ENCODE measurements at regions not wholly inside any gene's neighbourhood (a gene's known extent, or its start where the extent isn't known, plus 50 kb on each side); places are given as distances from the start of the nearest gene placed in this dataset.

- no peaks in the 10 kb centered on the region for H3K36me3 ChIP-seq (ENCODE audit: control insufficient read depth, insufficient read depth, low read length)
- H3K4me1 ChIP-seq (ENCODE audit: control insufficient read depth, insufficient read depth, low read length), result peaks cover 4% of the 10 kb centered on the region
- DNase-seq, result no peak
- H3K4me3 ChIP-seq (ENCODE audit: low read length), result no peak overlapping the region
- H3K9me3 ChIP-seq (replicated peaks; ENCODE audit: control insufficient read depth, low read depth, low read length), result no peaks in the 10 kb centered on the region
- peaks cover 18% of the 10 kb centered on the region for H3K27me3 ChIP-seq (ENCODE audit: control insufficient read depth, insufficient read depth, low read length)
- WGBS (ENCODE audit: insufficient coverage), result 90% methylated on average over 2 of the region's 6 CpGs
- H3K27ac ChIP-seq (ENCODE audit: low read length), result no peak overlapping the region
These were observed 400.2 kb downstream of the MID1IP1 start for GRCh38 chrX:39201305-39201990.

- Histone ChIP-seq H3K4me3 (ENCODE audit: low read length) (no peak overlapping the region), H3K36me3 (ENCODE audit: control insufficient read depth, insufficient read depth, low read length) (no peaks in the 10 kb centered on the region), H3K27ac (ENCODE audit: low read length) (no peak overlapping the region), H3K4me1 (ENCODE audit: control insufficient read depth, insufficient read depth, low read length) (no peaks in the 10 kb centered on the region), H3K9me3 (replicated peaks; ENCODE audit: control insufficient read depth, low read depth, low read length) (no peaks in the 10 kb centered on the region), H3K27me3 (ENCODE audit: control insufficient read depth, insufficient read depth, low read length) (peaks cover 17% of the 10 kb centered on the region)
- WGBS (ENCODE audit: insufficient coverage), result no CpG with 5 or more reads among the region's 1 CpG
- DNase-seq, result no peak
These were observed 401.4 kb downstream of the MID1IP1 start for GRCh38 chrX:39202641-39203040.

GRCh38 chrX:39203427-39203826 is 402.2 kb downstream of the MID1IP1 start:
- no peak for DNase-seq

GRCh38 chrX:39204353-39204752 is 403.1 kb downstream of the MID1IP1 start:
- Histone ChIP-seq H3K9me3 (replicated peaks; ENCODE audit: control insufficient read depth, low read depth, low read length) (no peaks in the 10 kb centered on the region), H3K4me3 (ENCODE audit: low read length) (no peak overlapping the region), H3K4me1 (ENCODE audit: control insufficient read depth, insufficient read depth, low read length) (no peaks in the 10 kb centered on the region), H3K36me3 (ENCODE audit: control insufficient read depth, insufficient read depth, low read length) (no peaks in the 10 kb centered on the region), H3K27ac (ENCODE audit: low read length) (no peak overlapping the region), H3K27me3 (ENCODE audit: control insufficient read depth, insufficient read depth, low read length) (peaks cover 17% of the 10 kb centered on the region)
- no CpG with 5 or more reads among the region's 2 CpGs for WGBS (ENCODE audit: insufficient coverage)
- no peak for DNase-seq

More at GRCh38 chrX:39203427-39203826, 402.2 kb downstream of the MID1IP1 start:
- H3K4me3 ChIP-seq (ENCODE audit: low read length), result no peak overlapping the region
- H3K27ac ChIP-seq (ENCODE audit: low read length), result no peak overlapping the region
- peaks cover 17% of the 10 kb centered on the region for H3K27me3 ChIP-seq (ENCODE audit: control insufficient read depth, insufficient read depth, low read length)
- no peaks in the 10 kb centered on the region for H3K36me3 ChIP-seq (ENCODE audit: control insufficient read depth, insufficient read depth, low read length)
- WGBS (ENCODE audit: insufficient coverage), result 14% methylated on average over 1 of the region's 3 CpGs
- no peaks in the 10 kb centered on the region for H3K4me1 ChIP-seq (ENCODE audit: control insufficient read depth, insufficient read depth, low read length)
- H3K9me3 ChIP-seq (replicated peaks; ENCODE audit: control insufficient read depth, low read depth, low read length), result no peaks in the 10 kb centered on the region

GRCh38 chrX:39204945-39205344 is 403.7 kb downstream of the MID1IP1 start:
- Histone ChIP-seq H3K27ac (ENCODE audit: low read length) (no peak overlapping the region), H3K9me3 (replicated peaks; ENCODE audit: control insufficient read depth, low read depth, low read length) (no peaks in the 10 kb centered on the region), H3K4me1 (ENCODE audit: control insufficient read depth, insufficient read depth, low read length) (no peaks in the 10 kb centered on the region), H3K27me3 (ENCODE audit: control insufficient read depth, insufficient read depth, low read length) (peaks cover 18% of the 10 kb centered on the region), H3K4me3 (ENCODE audit: low read length) (no peak overlapping the region), H3K36me3 (ENCODE audit: control insufficient read depth, insufficient read depth, low read length) (no peaks in the 10 kb centered on the region)
- no peak for DNase-seq
- no CpG with 5 or more reads among the region's 1 CpG for WGBS (ENCODE audit: insufficient coverage)

- H3K4me3 ChIP-seq (ENCODE audit: low read length), result no peak overlapping the region
- H3K36me3 ChIP-seq (ENCODE audit: control insufficient read depth, insufficient read depth, low read length), result no peaks in the 10 kb centered on the region
- H3K4me1 ChIP-seq (ENCODE audit: control insufficient read depth, insufficient read depth, low read length), result no peaks in the 10 kb centered on the region
- DNase-seq, result no peak
- H3K27ac ChIP-seq (ENCODE audit: low read length), result no peak overlapping the region
- H3K9me3 ChIP-seq (replicated peaks; ENCODE audit: control insufficient read depth, low read depth, low read length), result no peaks in the 10 kb centered on the region
- WGBS (ENCODE audit: insufficient coverage), result no CpG with 5 or more reads among the region's 4 CpGs
- H3K27me3 ChIP-seq (ENCODE audit: control insufficient read depth, insufficient read depth, low read length), result peaks cover 19% of the 10 kb centered on the region
These were observed 404.2 kb downstream of the MID1IP1 start for GRCh38 chrX:39205467-39205866.

GRCh38 chrX:39206399-39207145 is 405.3 kb downstream of the MID1IP1 start:
- H3K4me1 ChIP-seq (ENCODE audit: control insufficient read depth, insufficient read depth, low read length), result no peaks in the 10 kb centered on the region
- no peaks in the 10 kb centered on the region for H3K9me3 ChIP-seq (replicated peaks; ENCODE audit: control insufficient read depth, low read depth, low read length)
- H3K4me3 ChIP-seq (ENCODE audit: low read length), result no peak overlapping the region
- H3K27me3 ChIP-seq (ENCODE audit: control insufficient read depth, insufficient read depth, low read length), result peaks cover 17% of the 10 kb centered on the region
- WGBS (ENCODE audit: insufficient coverage), result 45% methylated on average over 3 of the region's 4 CpGs
- DNase-seq, result no peak
- no peaks in the 10 kb centered on the region for H3K36me3 ChIP-seq (ENCODE audit: control insufficient read depth, insufficient read depth, low read length)
- no peak overlapping the region for H3K27ac ChIP-seq (ENCODE audit: low read length)

GRCh38 chrX:39211501-39211900 is 410.2 kb downstream of the MID1IP1 start:
- peaks cover 11% of the 10 kb centered on the region for H3K27me3 ChIP-seq (ENCODE audit: control insufficient read depth, insufficient read depth, low read length)
- no peak for DNase-seq
- WGBS (ENCODE audit: insufficient coverage), result 100% methylated on average over 1 of the region's 1 CpG
- no peak overlapping the region for H3K27ac ChIP-seq (ENCODE audit: low read length)
- H3K4me3 ChIP-seq (ENCODE audit: low read length), result no peak overlapping the region
- no peaks in the 10 kb centered on the region for H3K36me3 ChIP-seq (ENCODE audit: control insufficient read depth, insufficient read depth, low read length)
- H3K4me1 ChIP-seq (ENCODE audit: control insufficient read depth, insufficient read depth, low read length), result no peaks in the 10 kb centered on the region
- H3K9me3 ChIP-seq (replicated peaks; ENCODE audit: control insufficient read depth, low read depth, low read length), result no peaks in the 10 kb centered on the region

GRCh38 chrX:39212456-39212855 is 411.2 kb downstream of the MID1IP1 start:
- no peak for DNase-seq
- WGBS (ENCODE audit: insufficient coverage), result no CpG with 5 or more reads among the region's 2 CpGs
- Histone ChIP-seq H3K27ac (ENCODE audit: low read length) (no peak overlapping the region), H3K27me3 (ENCODE audit: control insufficient read depth, insufficient read depth, low read length) (peaks cover 14% of the 10 kb centered on the region), H3K4me1 (ENCODE audit: control insufficient read depth, insufficient read depth, low read length) (no peaks in the 10 kb centered on the region), H3K36me3 (ENCODE audit: control insufficient read depth, insufficient read depth, low read length) (no peaks in the 10 kb centered on the region), H3K9me3 (replicated peaks; ENCODE audit: control insufficient read depth, low read depth, low read length) (no peaks in the 10 kb centered on the region), H3K4me3 (ENCODE audit: low read length) (no peak overlapping the region)

- Histone ChIP-seq H3K9me3 (replicated peaks; ENCODE audit: control insufficient read depth, low read depth, low read length) (no peaks in the 10 kb centered on the region), H3K27me3 (ENCODE audit: control insufficient read depth, insufficient read depth, low read length) (peaks cover 14% of the 10 kb centered on the region), H3K4me1 (ENCODE audit: control insufficient read depth, insufficient read depth, low read length) (no peaks in the 10 kb centered on the region), H3K36me3 (ENCODE audit: control insufficient read depth, insufficient read depth, low read length) (no peaks in the 10 kb centered on the region), H3K27ac (ENCODE audit: low read length) (no peak overlapping the region), H3K4me3 (ENCODE audit: low read length) (no peak overlapping the region)
- peak; percentile 60 for DNase-seq
- WGBS (ENCODE audit: insufficient coverage), result no CpG with 5 or more reads among the region's 4 CpGs
These were observed 413.3 kb downstream of the MID1IP1 start for GRCh38 chrX:39214387-39215126.

Measured in muscle of leg (tissue), 3 donors.